A673 (cell line): ENCODE measurements at regions not wholly inside any gene's neighbourhood (a gene's known extent, or its start where the extent isn't known, plus 50 kb on each side); places are given as distances from the start of the nearest gene placed in this dataset.

ENCODE experiments used
- BruUV-seq: library from RNA; stranded (reverse); fragments of 400-500 nt; replicated peaks from 2 replicates; lab custom pipeline; 2021; lab: Mats Ljungman, UMichigan
- CTCF ChIA-PET: fragments of 300-600 bp; sonication (Branson Sonifier 250); formaldehyde crosslinking; loops from one replicate; lab custom pipeline; 2022; ENCODE audit warnings: antibody characterized with exemption; lab: Charles Lee
- POLR2A ChIA-PET: fragments of 300-600 bp; sonication (Branson Sonifier 250); formaldehyde crosslinking; loops from one replicate; lab custom pipeline; 2022; ENCODE audit warnings: antibody characterized with exemption; ENCODE audit not compliant: low non-redundant PET; lab: Charles Lee
- DNase-seq: peaks from one replicate; pipeline ENCODE4 v3.0.0-alpha.2; 2015; ENCODE audit warnings: low spot score
- H3K27ac ChIP-seq: fragments of 200-600 bp; sonication (generic); 2 replicates; pipeline ENCODE4 v1.5.1; 2016; ENCODE audit warnings: mixed run types, low read depth, mild to moderate bottlenecking, mixed read lengths, antibody characterized with exemption, low read length; ENCODE audit not compliant: poor library complexity, severe bottlenecking
- H3K27me3 ChIP-seq: fragments of 200-600 bp; sonication (generic); replicated peaks from 2 replicates; pipeline ENCODE4 v1.6.1; 2017; ENCODE audit warnings: mixed run types, low read depth, mild to moderate bottlenecking, mixed read lengths, antibody characterized with exemption, low read length; ENCODE audit not compliant: insufficient read depth, poor library complexity
- H3K36me3 ChIP-seq: fragments of 200-600 bp; sonication (generic); 2 replicates; pipeline ENCODE4 v1.6.1; 2016; ENCODE audit warnings: mixed run types, mild to moderate bottlenecking, mixed read lengths, antibody characterized with exemption, low read length; ENCODE audit not compliant: insufficient read depth, poor library complexity, severe bottlenecking
- H3K4me1 ChIP-seq: fragments of 200-600 bp; sonication (generic); 2 replicates; pipeline ENCODE4 v1.6.1; 2017; ENCODE audit warnings: mixed run types, mild to moderate bottlenecking, mixed read lengths, antibody characterized with exemption, low read length; ENCODE audit not compliant: insufficient read depth, poor library complexity, severe bottlenecking
- H3K4me3 ChIP-seq: fragments of 200-600 bp; sonication (generic); 2 replicates; pipeline ENCODE4 v1.5.1; 2016; ENCODE audit warnings: low read depth, mixed run types, mild to moderate bottlenecking, mixed read lengths, low read length; ENCODE audit not compliant: poor library complexity, severe bottlenecking
- H3K9me3 ChIP-seq: fragments of 200-600 bp; sonication (generic); 2 replicates; pipeline ENCODE4 v1.6.1; 2016; ENCODE audit warnings: mixed run types, low read depth, mild to moderate bottlenecking, mixed read lengths, antibody characterized with exemption, low read length; ENCODE audit not compliant: poor library complexity, severe bottlenecking
- EZH2 ChIP-seq: fragments of 200-600 bp; sonication (generic); IDR thresholded peaks from 2 replicates; pipeline ENCODE4 v1.6.1; 2017; ENCODE audit warnings: borderline replicate concordance, low read depth, mild to moderate bottlenecking, mixed read lengths, antibody characterized with exemption, low read length; ENCODE audit not compliant: poor library complexity, severe bottlenecking
- intact Hi-C: fragments of 100-400 bp; cut with micrococcal nuclease; formaldehyde crosslinking; loops from one replicate; pipeline ENCODE4 v1.10.0; 2022; ENCODE audit not compliant: unreplicated experiment
- TF ChIP-seq, protein P1 (sequence below): fragments of 300-800, 200-600 bp; sonication (generic); conservative IDR thresholded peaks from 2 replicates; pipeline ENCODE4 v1.5.1; 2017; ENCODE audit warnings: low read depth, mild to moderate bottlenecking, antibody characterized with exemption, low read length, moderate library complexity, mixed read lengths

DNA sequence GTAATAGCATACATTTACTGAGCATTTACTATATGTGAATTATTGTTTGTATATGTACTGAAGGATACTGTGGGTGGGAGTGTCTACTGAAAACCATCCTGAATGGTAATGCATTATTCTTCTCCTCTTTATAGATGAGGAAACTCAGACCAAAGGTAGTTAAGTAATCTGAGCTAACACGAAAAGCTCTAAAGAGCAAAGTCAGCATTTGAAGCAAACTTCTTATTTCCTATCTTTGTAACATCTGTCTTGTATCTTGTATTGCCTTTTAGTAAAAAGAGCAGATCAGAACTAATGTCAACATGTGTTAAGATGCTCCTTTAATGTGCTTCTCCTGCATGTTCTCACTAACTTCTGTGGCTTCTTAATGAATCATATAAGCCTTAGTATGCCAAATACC, 382.8 kb upstream of the NXPH2 start:
- H3K9me3 ChIP-seq, result no peaks in the 10 kb centered on the region
- no peak overlapping the region for H3K27ac ChIP-seq
- POLR2A ChIA-PET, result no interaction called here
- no peak overlapping the region for H3K4me3 ChIP-seq
- CTCF ChIA-PET, result no interaction called here
- intact Hi-C loops, result no loop called here
- TF ChIP-seq, protein P1, sequence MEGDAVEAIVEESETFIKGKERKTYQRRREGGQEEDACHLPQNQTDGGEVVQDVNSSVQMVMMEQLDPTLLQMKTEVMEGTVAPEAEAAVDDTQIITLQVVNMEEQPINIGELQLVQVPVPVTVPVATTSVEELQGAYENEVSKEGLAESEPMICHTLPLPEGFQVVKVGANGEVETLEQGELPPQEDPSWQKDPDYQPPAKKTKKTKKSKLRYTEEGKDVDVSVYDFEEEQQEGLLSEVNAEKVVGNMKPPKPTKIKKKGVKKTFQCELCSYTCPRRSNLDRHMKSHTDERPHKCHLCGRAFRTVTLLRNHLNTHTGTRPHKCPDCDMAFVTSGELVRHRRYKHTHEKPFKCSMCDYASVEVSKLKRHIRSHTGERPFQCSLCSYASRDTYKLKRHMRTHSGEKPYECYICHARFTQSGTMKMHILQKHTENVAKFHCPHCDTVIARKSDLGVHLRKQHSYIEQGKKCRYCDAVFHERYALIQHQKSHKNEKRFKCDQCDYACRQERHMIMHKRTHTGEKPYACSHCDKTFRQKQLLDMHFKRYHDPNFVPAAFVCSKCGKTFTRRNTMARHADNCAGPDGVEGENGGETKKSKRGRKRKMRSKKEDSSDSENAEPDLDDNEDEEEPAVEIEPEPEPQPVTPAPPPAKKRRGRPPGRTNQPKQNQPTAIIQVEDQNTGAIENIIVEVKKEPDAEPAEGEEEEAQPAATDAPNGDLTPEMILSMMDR, result no peak
- no peak for TF ChIP-seq EZH2
- H3K36me3 ChIP-seq, result no peaks in the 10 kb centered on the region
- DNase-seq, result no peak
- no peaks in the 10 kb centered on the region for H3K27me3 ChIP-seq
- BruUV-seq, result no TSS peak
- peaks cover 10% of the 10 kb centered on the region for H3K4me1 ChIP-seq

DNA sequence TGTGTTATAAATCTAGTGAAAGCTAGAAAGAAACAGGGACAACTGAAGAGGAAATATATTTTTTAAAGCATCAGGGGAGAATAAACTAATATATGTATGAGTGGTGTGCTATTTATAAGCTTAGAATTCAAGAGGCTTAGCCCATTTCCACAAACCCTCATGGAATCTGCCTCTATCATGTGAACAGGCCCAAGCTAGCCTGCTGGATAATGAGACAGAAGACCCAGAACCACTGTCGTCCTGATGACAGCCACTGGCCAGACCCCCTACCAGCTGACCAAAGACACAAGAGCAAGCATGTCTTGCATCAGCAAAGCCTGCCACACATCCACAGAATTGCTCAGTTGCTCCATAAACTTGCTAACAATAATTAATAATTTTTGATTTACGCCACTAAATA, 382.3 kb upstream of the NXPH2 start:
- no peak for TF ChIP-seq EZH2
- TF ChIP-seq, protein P1, result no peak
- no peak for DNase-seq
- ChIA-PET POLR2A (no interaction called here), CTCF (no interaction called here)
- peaks cover 10% of the 10 kb centered on the region for H3K4me1 ChIP-seq
- no TSS peak for BruUV-seq
- H3K36me3 ChIP-seq, result no peaks in the 10 kb centered on the region
- no peaks in the 10 kb centered on the region for H3K9me3 ChIP-seq
- H3K4me3 ChIP-seq, result no peak overlapping the region
- no peaks in the 10 kb centered on the region for H3K27me3 ChIP-seq
- H3K27ac ChIP-seq, result no peak overlapping the region
- intact Hi-C loops, result no loop called here

DNA sequence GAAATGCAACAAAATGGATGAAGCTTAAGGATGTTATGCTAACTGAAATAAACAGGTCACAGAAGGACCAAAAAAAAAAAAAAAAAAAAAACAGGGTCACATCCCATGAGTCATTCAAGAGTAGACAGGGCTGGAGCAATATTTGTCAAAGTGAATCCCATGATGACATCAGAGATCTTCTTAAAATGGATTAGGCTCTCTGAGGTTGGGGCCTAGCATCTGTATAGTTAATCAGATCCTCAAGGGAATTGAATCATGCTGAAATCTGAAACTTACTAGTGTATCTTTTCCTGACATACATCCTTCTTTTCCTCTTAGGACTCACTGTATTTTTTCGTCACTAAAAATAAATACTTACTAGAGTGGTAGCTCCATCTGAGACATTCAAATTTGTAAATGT, 380.6 kb upstream of the NXPH2 start:
- ChIA-PET POLR2A (no interaction called here), CTCF (no interaction called here)
- peaks cover 10% of the 10 kb centered on the region for H3K4me1 ChIP-seq
- intact Hi-C loops, result no loop called here
- no peak overlapping the region for H3K27ac ChIP-seq
- TF ChIP-seq, protein P1, result no peak
- no peak overlapping the region for H3K4me3 ChIP-seq
- no peaks in the 10 kb centered on the region for H3K9me3 ChIP-seq
- no peaks in the 10 kb centered on the region for H3K27me3 ChIP-seq
- no TSS peak for BruUV-seq
- DNase-seq, result peak; percentile 79
- H3K36me3 ChIP-seq, result no peaks in the 10 kb centered on the region
